ENCODE measurements at regions not wholly inside any gene's neighbourhood (a gene's known extent, or its start where the extent isn't known, plus 50 kb on each side); places are given as distances from the start of the nearest gene placed in this dataset.

GRCh38 chr2:66895206-66895605 is 460.3 kb downstream of the MEIS1 start:
- H3K4ac ChIP-seq (ENCODE audit: low read depth, low read length) = no peak overlapping the region
- no peaks in the 10 kb centered on the region for H4K20me1 ChIP-seq (ENCODE audit: control insufficient read depth, insufficient read depth, insufficient read length)
- no peak overlapping the region for H2BK120ac ChIP-seq (ENCODE audit: low read depth, low read length, poor library complexity, severe bottlenecking)
- no peaks in the 10 kb centered on the region for H3K79me2 ChIP-seq (ENCODE audit: insufficient read depth, low read length)
- H4K91ac ChIP-seq (ENCODE audit: insufficient read length, low read depth, low read length) = no peak overlapping the region
- Mint-ChIP-seq H3K27ac (no peak overlapping the region), H3K4me1 (peaks cover 7 to 10% of the 10 kb centered on the region in 2 experiments), H3K27me3 (ENCODE audit: low read depth) (no peaks in the 10 kb centered on the region), H3K9me3 (no peaks in the 10 kb centered on the region), H3K4me3 (no peak overlapping the region), H3K36me3 (ENCODE audit: insufficient read depth in 1 of 3, low read depth in 3 of 3) (no peaks in the 10 kb centered on the region)
- H4K5ac ChIP-seq (ENCODE audit: insufficient read length, low read depth, low read length) = no peak overlapping the region
- no peak overlapping the region for H3K14ac ChIP-seq (ENCODE audit: insufficient read depth, low read length)
- no peak overlapping the region for H2BK15ac ChIP-seq (ENCODE audit: low read depth, low read length)
- H3K4me1 ChIP-seq (ENCODE audit: insufficient read depth, low read length) = no peaks in the 10 kb centered on the region
- no peak for DNase-seq
- no peak overlapping the region for H2AFZ ChIP-seq (ENCODE audit: low read length)
- H2BK5ac ChIP-seq (ENCODE audit: insufficient read length, low read length) = no peak overlapping the region
- no peak overlapping the region for H2BK20ac ChIP-seq (ENCODE audit: low read depth, low read length, poor library complexity, severe bottlenecking)
- H3K18ac ChIP-seq (ENCODE audit: insufficient read length, low read depth, low read length) = no peak overlapping the region
- H3K27me3 ChIP-seq (ENCODE audit: insufficient read depth, low read length) = no peaks in the 10 kb centered on the region
- H3K27ac ChIP-seq (ENCODE audit: insufficient read length, low read depth, low read length) = no peak overlapping the region
- H3K56ac ChIP-seq (ENCODE audit: insufficient read length, low read depth, low read length) = no peak overlapping the region
- H2AK5ac ChIP-seq (ENCODE audit: insufficient read length, low read length) = no peak overlapping the region
- H2BK12ac ChIP-seq (ENCODE audit: insufficient read length, low read depth, low read length) = no peak overlapping the region
- no peak for TF ChIP-seq CTCF (conservative IDR thresholded peaks at IDR 0.05)
- H3K23ac ChIP-seq (ENCODE audit: insufficient read length, low read depth, low read length) = no peak overlapping the region
- no peak overlapping the region for H3K9ac ChIP-seq (ENCODE audit: extremely low read depth, insufficient read length, low read length)
- H4K8ac ChIP-seq (replicated peaks; ENCODE audit: insufficient read length, low read depth, low read length) = no peak overlapping the region
- H3T11ph ChIP-seq (ENCODE audit: low read length) = no peak overlapping the region
- no peak overlapping the region for H3K4me2 ChIP-seq (ENCODE audit: insufficient read depth, insufficient read length, low read length)
- no peaks in the 10 kb centered on the region for H3K23me2 ChIP-seq (ENCODE audit: insufficient read length, low read depth, low read length, poor library complexity, severe bottlenecking)
- no CpG with 5 or more reads among the region's 2 CpGs for WGBS (ENCODE audit: extremely low coverage, insufficient read length, low lambda C conversion rate)
- H3K9me3 ChIP-seq (ENCODE audit: control insufficient read depth, low read depth, low read length) = no peaks in the 10 kb centered on the region
- no peaks in the 10 kb centered on the region for H3K79me1 ChIP-seq (ENCODE audit: insufficient read depth, low read depth, low read length, poor library complexity, severe bottlenecking)

All from H9 (cell line).